ENCODE measurements at regions not wholly inside any gene's neighbourhood (a gene's known extent, or its start where the extent isn't known, plus 50 kb on each side); places are given as distances from the start of the nearest gene placed in this dataset.
A peak's percentile ranks its signal among the peaks of the same experiment; 100 is the strongest.

DNA sequence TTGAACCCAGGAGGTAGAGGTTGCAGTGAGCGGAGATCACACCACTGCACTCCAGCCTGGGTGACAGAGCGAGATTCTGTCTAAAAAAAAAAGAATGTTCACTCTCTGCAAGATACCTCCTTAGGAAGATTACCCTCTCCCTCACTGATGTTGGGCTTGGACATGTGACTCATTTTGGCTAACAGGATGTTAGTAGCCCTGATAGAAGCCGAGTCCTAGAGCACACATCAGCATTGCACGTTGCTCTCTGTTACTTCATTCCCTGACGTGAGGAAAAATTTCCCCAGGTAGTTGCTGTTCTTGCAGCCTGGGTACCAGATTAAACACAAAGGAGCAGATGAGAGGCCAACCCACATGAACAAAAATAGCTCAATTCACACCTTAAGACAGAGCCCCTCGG lies 78.1 kb upstream of the PRICKLE2 start:
- TF ChIP-seq, protein P1, sequence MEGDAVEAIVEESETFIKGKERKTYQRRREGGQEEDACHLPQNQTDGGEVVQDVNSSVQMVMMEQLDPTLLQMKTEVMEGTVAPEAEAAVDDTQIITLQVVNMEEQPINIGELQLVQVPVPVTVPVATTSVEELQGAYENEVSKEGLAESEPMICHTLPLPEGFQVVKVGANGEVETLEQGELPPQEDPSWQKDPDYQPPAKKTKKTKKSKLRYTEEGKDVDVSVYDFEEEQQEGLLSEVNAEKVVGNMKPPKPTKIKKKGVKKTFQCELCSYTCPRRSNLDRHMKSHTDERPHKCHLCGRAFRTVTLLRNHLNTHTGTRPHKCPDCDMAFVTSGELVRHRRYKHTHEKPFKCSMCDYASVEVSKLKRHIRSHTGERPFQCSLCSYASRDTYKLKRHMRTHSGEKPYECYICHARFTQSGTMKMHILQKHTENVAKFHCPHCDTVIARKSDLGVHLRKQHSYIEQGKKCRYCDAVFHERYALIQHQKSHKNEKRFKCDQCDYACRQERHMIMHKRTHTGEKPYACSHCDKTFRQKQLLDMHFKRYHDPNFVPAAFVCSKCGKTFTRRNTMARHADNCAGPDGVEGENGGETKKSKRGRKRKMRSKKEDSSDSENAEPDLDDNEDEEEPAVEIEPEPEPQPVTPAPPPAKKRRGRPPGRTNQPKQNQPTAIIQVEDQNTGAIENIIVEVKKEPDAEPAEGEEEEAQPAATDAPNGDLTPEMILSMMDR (conservative IDR thresholded peaks at IDR 0.05 in 1 of 2, IDR thresholded peaks at IDR 0.05 in 1 of 2; ENCODE audit: low read depth in 1 of 2, low read length in 2 of 2) = no peak
- TF ChIP-seq EZH2 (IDR thresholded peaks at IDR 0.05; ENCODE audit: low read length, missing control alignments) = no peak
- Histone ChIP-seq H3K79me2 (ENCODE audit: control insufficient read depth, insufficient read depth, low read length) (no peaks in the 10 kb centered on the region), H3K4me1 (ENCODE audit: control insufficient read depth, extremely low read depth, insufficient read depth, low read length) (no peaks in the 10 kb centered on the region), H3K27ac (ENCODE audit: insufficient read depth, low read length) (no peak overlapping the region), H3K9me3 (ENCODE audit: control insufficient read depth, insufficient read depth, low read depth, low read length) (no peaks in the 10 kb centered on the region), H3K36me3 (ENCODE audit: control insufficient read depth, insufficient read depth, low read length) (no peaks in the 10 kb centered on the region), H3K9ac (ENCODE audit: insufficient read depth, low read length) (no peak overlapping the region), H2AFZ (ENCODE audit: low read length) (no peak overlapping the region), H3K4me2 (ENCODE audit: extremely low read depth, insufficient read depth, low read length) (no peak overlapping the region), H4K20me1 (ENCODE audit: control insufficient read depth, extremely low read depth, insufficient read depth, low read length) (no peaks in the 10 kb centered on the region), H3K27me3 (ENCODE audit: control insufficient read depth, insufficient read depth, low read length) (no peaks in the 10 kb centered on the region), H3K4me3 (replicated peaks in 1 of 4; ENCODE audit: control extremely low read depth in 1 of 4, insufficient read depth in 1 of 4, low read depth in 3 of 4, low read length in 4 of 4) (no peak overlapping the region)
- DNase-seq (ENCODE audit: low read depth in 2 of 2) = peak in 1 of 2 donors; percentile 18

DNA sequence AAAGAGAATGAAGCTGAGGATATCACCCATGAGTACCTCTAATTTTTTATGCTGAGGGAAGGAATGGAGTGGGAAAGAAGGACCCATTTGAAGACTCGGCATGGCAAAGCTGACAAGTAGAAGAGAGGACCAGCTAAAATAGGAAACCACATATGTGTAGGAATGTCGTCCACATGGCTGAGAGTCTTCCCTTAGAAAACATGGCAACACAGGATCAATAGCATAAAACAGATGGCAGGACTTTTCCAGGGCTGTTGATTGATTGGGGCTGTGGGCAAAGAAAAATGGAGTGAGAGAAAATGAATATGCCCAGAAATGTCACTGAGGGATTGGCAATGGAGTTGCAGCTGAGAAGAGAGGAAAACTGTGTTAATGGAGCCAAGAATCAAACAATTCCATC lies 76.2 kb upstream of the PRICKLE2 start:
- Histone ChIP-seq H3K4me3 (replicated peaks in 1 of 4; ENCODE audit: control extremely low read depth in 1 of 4, insufficient read depth in 1 of 4, low read depth in 3 of 4, low read length in 4 of 4) (no peak overlapping the region), H3K27me3 (ENCODE audit: control insufficient read depth, insufficient read depth, low read length) (no peaks in the 10 kb centered on the region), H3K27ac (ENCODE audit: insufficient read depth, low read length) (no peak overlapping the region), H3K4me1 (ENCODE audit: control insufficient read depth, extremely low read depth, insufficient read depth, low read length) (no peaks in the 10 kb centered on the region), H2AFZ (ENCODE audit: low read length) (no peak overlapping the region), H3K9ac (ENCODE audit: insufficient read depth, low read length) (no peak overlapping the region), H3K9me3 (ENCODE audit: control insufficient read depth, insufficient read depth, low read depth, low read length) (no peaks in the 10 kb centered on the region), H3K4me2 (ENCODE audit: extremely low read depth, insufficient read depth, low read length) (no peak overlapping the region), H3K79me2 (ENCODE audit: control insufficient read depth, insufficient read depth, low read length) (no peaks in the 10 kb centered on the region), H3K36me3 (ENCODE audit: control insufficient read depth, insufficient read depth, low read length) (no peaks in the 10 kb centered on the region), H4K20me1 (ENCODE audit: control insufficient read depth, extremely low read depth, insufficient read depth, low read length) (no peaks in the 10 kb centered on the region)
- DNase-seq (ENCODE audit: low read depth in 2 of 2) = no peak
- TF ChIP-seq, protein P1 (conservative IDR thresholded peaks at IDR 0.05 in 1 of 2, IDR thresholded peaks at IDR 0.05 in 1 of 2; ENCODE audit: low read depth in 1 of 2, low read length in 2 of 2) = no peak
- no peak for TF ChIP-seq EZH2 (IDR thresholded peaks at IDR 0.05; ENCODE audit: low read length, missing control alignments)

DNA sequence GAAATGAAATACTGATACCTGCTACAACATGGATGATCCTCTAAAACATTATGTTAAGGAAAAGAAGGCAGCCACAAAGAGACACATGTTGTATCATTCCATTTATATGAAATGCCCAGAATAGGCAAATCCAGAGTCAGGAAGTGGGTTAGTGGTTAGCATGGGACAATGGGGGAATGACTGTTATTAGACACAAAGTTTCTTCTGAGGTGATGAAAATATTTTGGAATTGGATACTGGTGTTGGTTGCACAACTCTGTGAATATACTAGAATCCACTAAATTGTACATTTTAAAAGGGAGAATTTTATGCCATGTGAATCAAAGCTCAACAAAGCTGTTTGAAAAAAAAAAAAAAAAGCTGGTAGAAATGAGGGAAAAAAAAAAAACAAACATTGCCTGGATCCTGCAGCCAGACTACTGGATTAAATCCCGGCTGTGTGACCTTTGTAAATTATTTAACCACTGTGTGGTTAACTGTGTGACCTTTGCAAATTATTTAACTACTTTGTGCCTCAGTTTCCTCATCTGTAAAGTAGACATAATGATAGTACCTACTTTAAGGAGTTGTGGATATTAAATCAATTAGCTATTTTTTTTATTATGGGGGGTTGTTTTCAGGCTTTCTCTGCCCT lies 75.6 kb upstream of the PRICKLE2 start:
- Histone ChIP-seq H2AFZ (ENCODE audit: low read length) (no peak overlapping the region), H3K4me3 (replicated peaks in 1 of 4; ENCODE audit: control extremely low read depth in 1 of 4, insufficient read depth in 1 of 4, low read depth in 3 of 4, low read length in 4 of 4) (no peak overlapping the region), H3K4me2 (ENCODE audit: extremely low read depth, insufficient read depth, low read length) (no peak overlapping the region), H3K9me3 (ENCODE audit: control insufficient read depth, insufficient read depth, low read depth, low read length) (no peaks in the 10 kb centered on the region), H3K27ac (ENCODE audit: insufficient read depth, low read length) (no peak overlapping the region), H3K4me1 (ENCODE audit: control insufficient read depth, extremely low read depth, insufficient read depth, low read length) (no peaks in the 10 kb centered on the region), H3K9ac (ENCODE audit: insufficient read depth, low read length) (no peak overlapping the region), H3K27me3 (ENCODE audit: control insufficient read depth, insufficient read depth, low read length) (no peaks in the 10 kb centered on the region), H3K36me3 (ENCODE audit: control insufficient read depth, insufficient read depth, low read length) (no peaks in the 10 kb centered on the region), H3K79me2 (ENCODE audit: control insufficient read depth, insufficient read depth, low read length) (no peaks in the 10 kb centered on the region), H4K20me1 (ENCODE audit: control insufficient read depth, extremely low read depth, insufficient read depth, low read length) (no peaks in the 10 kb centered on the region)
- TF ChIP-seq EZH2 (IDR thresholded peaks at IDR 0.05; ENCODE audit: low read length, missing control alignments) = no peak
- TF ChIP-seq, protein P1 (conservative IDR thresholded peaks at IDR 0.05 in 1 of 2, IDR thresholded peaks at IDR 0.05 in 1 of 2; ENCODE audit: low read depth in 1 of 2, low read length in 2 of 2) = no peak
- DNase-seq (ENCODE audit: low read depth in 2 of 2) = peak; percentile 82 to 90
